ENCODE measurements at regions not wholly inside any gene's neighbourhood (a gene's known extent, or its start where the extent isn't known, plus 50 kb on each side); places are given as distances from the start of the nearest gene placed in this dataset.
"Not testable (repeated sequence)": the region's sequence is repeated elsewhere in the genome, so short reads cannot be mapped to it uniquely, and the experiment has no call there.

GRCh38 chr7:24158975-24159374, 125.0 kb upstream of the NPY start:
- Mint-ChIP-seq H3K36me3 (ENCODE audit: low read depth) (no peaks in the 10 kb centered on the region), H3K27me3 (ENCODE audit: insufficient read depth) (no peaks in the 10 kb centered on the region), H3K9me3 (peaks cover 59% of the 10 kb centered on the region), H3K4me3 (no peak overlapping the region), H3K27ac (no peak overlapping the region), H3K4me1 (ENCODE audit: low read depth) (no peaks in the 10 kb centered on the region)
- no peak for TF ChIP-seq CTCF (IDR thresholded peaks at IDR 0.05)
- DNase-seq: no peak

DNA sequence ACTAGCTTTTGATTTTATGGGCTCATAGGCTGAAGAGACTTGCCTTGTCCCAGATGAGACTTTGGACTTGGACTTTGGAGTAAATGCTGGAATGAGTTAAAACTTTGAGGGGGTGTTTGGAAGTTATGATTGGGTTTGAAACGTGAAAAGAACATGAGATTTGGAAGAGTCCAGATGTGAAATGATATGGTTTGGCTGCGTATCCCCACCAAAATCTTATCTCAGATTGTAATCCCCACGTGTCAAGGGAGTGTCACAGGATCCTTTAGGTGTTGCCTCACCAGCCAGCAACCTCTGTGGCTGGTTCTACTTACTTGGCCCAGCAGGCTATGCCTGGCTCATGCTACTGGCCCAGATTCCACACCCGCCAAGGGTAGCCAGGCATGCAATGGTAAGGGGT, 119.6 kb upstream of the NPY start:
- peaks cover 4% of the 10 kb centered on the region for H3K36me3 Mint-ChIP-seq (ENCODE audit: low read depth)
- no peaks in the 10 kb centered on the region for H3K27me3 Mint-ChIP-seq (ENCODE audit: insufficient read depth)
- H3K9me3 Mint-ChIP-seq: peaks cover 54% of the 10 kb centered on the region
- TF ChIP-seq CTCF (IDR thresholded peaks at IDR 0.05): no peak
- H3K27ac Mint-ChIP-seq: no peak overlapping the region
- no peaks in the 10 kb centered on the region for H3K4me1 Mint-ChIP-seq (ENCODE audit: low read depth)
- no peak for DNase-seq
- H3K4me3 Mint-ChIP-seq: no peak overlapping the region

GRCh38 chr7:24169077-24169624, 114.8 kb upstream of the NPY start:
- peaks cover 4% of the 10 kb centered on the region for H3K36me3 Mint-ChIP-seq (ENCODE audit: low read depth)
- no peak overlapping the region for H3K4me3 Mint-ChIP-seq
- no peak for DNase-seq
- H3K9me3 Mint-ChIP-seq: peaks cover 23% of the 10 kb centered on the region
- no peaks in the 10 kb centered on the region for H3K27me3 Mint-ChIP-seq (ENCODE audit: insufficient read depth)
- H3K27ac Mint-ChIP-seq: no peak overlapping the region
- no peaks in the 10 kb centered on the region for H3K4me1 Mint-ChIP-seq (ENCODE audit: low read depth)
- no peak for TF ChIP-seq CTCF (IDR thresholded peaks at IDR 0.05)

DNA sequence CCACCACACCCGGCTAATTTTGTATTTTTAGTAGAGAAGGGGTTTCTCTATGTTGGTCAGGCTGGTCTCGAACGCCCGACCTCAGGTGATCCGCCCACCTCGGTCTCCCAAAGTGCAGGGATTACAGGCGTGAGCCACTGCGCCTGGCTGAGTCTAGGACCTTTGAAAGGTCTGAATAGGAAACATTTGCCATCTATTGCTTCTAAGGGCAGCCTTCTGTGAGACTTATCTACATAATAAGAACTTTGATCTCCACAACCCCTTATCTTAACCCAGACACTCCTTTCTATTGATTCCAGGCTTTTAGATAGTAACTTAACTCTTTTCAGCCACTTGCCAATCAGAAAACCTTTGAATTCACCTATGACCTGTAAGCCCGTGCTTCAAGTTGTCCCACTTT, 112.0 kb upstream of the NPY start:
- H3K27ac Mint-ChIP-seq; H3K27me3 Mint-ChIP-seq (ENCODE audit: insufficient read depth); H3K36me3 Mint-ChIP-seq (ENCODE audit: low read depth); H3K4me1 Mint-ChIP-seq (ENCODE audit: low read depth); H3K9me3 Mint-ChIP-seq; DNase-seq; H3K4me3 Mint-ChIP-seq: not testable (repeated sequence)

GRCh38 chr7:24172856-24173255, 111.1 kb upstream of the NPY start:
- no peak for TF ChIP-seq CTCF (IDR thresholded peaks at IDR 0.05)
- no peak for DNase-seq
- no peaks in the 10 kb centered on the region for H3K4me1 Mint-ChIP-seq (ENCODE audit: low read depth)
- peaks cover 11% of the 10 kb centered on the region; the same call in 1 of the 2 replicates for H3K9me3 Mint-ChIP-seq
- H3K27ac Mint-ChIP-seq: no peak overlapping the region
- no peak overlapping the region for H3K4me3 Mint-ChIP-seq
- no peaks in the 10 kb centered on the region for H3K36me3 Mint-ChIP-seq (ENCODE audit: low read depth)
- H3K27me3 Mint-ChIP-seq (ENCODE audit: insufficient read depth): no peaks in the 10 kb centered on the region

GRCh38 chr7:24175603-24176002, 108.4 kb upstream of the NPY start:
- no peak for TF ChIP-seq CTCF (IDR thresholded peaks at IDR 0.05)
- Mint-ChIP-seq H3K4me3 (no peak overlapping the region), H3K9me3 (peaks cover 26% of the 10 kb centered on the region), H3K36me3 (ENCODE audit: low read depth) (no peaks in the 10 kb centered on the region), H3K27ac (no peak overlapping the region), H3K4me1 (ENCODE audit: low read depth) (no peaks in the 10 kb centered on the region), H3K27me3 (ENCODE audit: insufficient read depth) (no peaks in the 10 kb centered on the region)
- no peak for DNase-seq
